Trophoblast cell (in vitro differentiated cells and primary cell): ENCODE measurements at regions not wholly inside any gene's neighbourhood (a gene's known extent, or its start where the extent isn't known, plus 50 kb on each side); places are given as distances from the start of the nearest gene placed in this dataset.

Experiments used
- DNase-seq, 2 donors: peaks; one replicate each; pipeline ENCODE4 v3.0.0-alpha.2; 2016
- H2AFZ ChIP-seq: 2 replicates; pipeline ENCODE4 v1.6.1; 2013; ENCODE audit warnings: low read length, moderate library complexity, mild to moderate bottlenecking; ENCODE audit not compliant: insufficient read depth, poor library complexity
- H2AK5ac ChIP-seq: 2 replicates; pipeline ENCODE4 v1.6.1; 2013; ENCODE audit warnings: mild to moderate bottlenecking, low read length
- H2BK120ac ChIP-seq: 2 replicates; pipeline ENCODE4 v1.6.1; 2013; ENCODE audit warnings: low read length, mild to moderate bottlenecking, moderate library complexity; ENCODE audit not compliant: insufficient read depth, poor library complexity
- H2BK12ac ChIP-seq: 2 replicates; pipeline ENCODE4 v1.6.1; 2013; ENCODE audit warnings: mild to moderate bottlenecking, low read length, moderate library complexity
- H2BK5ac ChIP-seq: 2 replicates; pipeline ENCODE4 v1.6.1; 2013; ENCODE audit warnings: low read length, low read depth, moderate library complexity, mild to moderate bottlenecking; ENCODE audit not compliant: poor library complexity
- H3K14ac ChIP-seq: 2 replicates; pipeline ENCODE4 v1.6.1; 2013; ENCODE audit warnings: mild to moderate bottlenecking, low read length
- H3K18ac ChIP-seq: 2 replicates; pipeline ENCODE4 v1.6.1; 2013; ENCODE audit warnings: mild to moderate bottlenecking, low read length
- H3K23ac ChIP-seq: 2 replicates; pipeline ENCODE4 v1.6.1; 2013; ENCODE audit warnings: low read length
- H3K27ac ChIP-seq: 2 replicates; pipeline ENCODE4 v1.5.1; 2013; ENCODE audit warnings: low read depth, mild to moderate bottlenecking, inconsistent platforms, low read length, moderate library complexity
- H3K27me3 ChIP-seq: 2 replicates; pipeline ENCODE4 v1.6.1; 2013; ENCODE audit warnings: inconsistent platforms, mild to moderate bottlenecking, low read length, moderate library complexity; ENCODE audit not compliant: insufficient read depth
- H3K36me3 ChIP-seq, 2 experiments: 1 replicate in 1 of 2; 2 replicates in 1 of 2; pipeline ENCODE4 v1.6.1; 2013; ENCODE audit warnings: low read length in 2 of 2, mild to moderate bottlenecking in 2 of 2, moderate library complexity in 1 of 2; ENCODE audit not compliant: insufficient read depth in 2 of 2, control insufficient read depth in 1 of 2
- H3K4ac ChIP-seq: 2 replicates; pipeline ENCODE4 v1.6.1; 2013; ENCODE audit warnings: low read depth, mild to moderate bottlenecking, low read length, moderate library complexity
- H3K4me1 ChIP-seq, 2 experiments: 1 replicate in 1 of 2; 2 replicates in 1 of 2; pipeline ENCODE4 v1.6.1; 2013; ENCODE audit warnings: low read length in 2 of 2, mild to moderate bottlenecking in 2 of 2, moderate library complexity in 1 of 2; ENCODE audit not compliant: insufficient read depth in 2 of 2, control insufficient read depth in 1 of 2
- H3K4me2 ChIP-seq: 2 replicates; pipeline ENCODE4 v1.6.1; 2013; ENCODE audit warnings: inconsistent platforms, mild to moderate bottlenecking, low read length, moderate library complexity
- H3K4me3 ChIP-seq: 2 replicates; pipeline ENCODE4 v1.5.1; 2013; ENCODE audit warnings: mild to moderate bottlenecking, low read depth, low read length, inconsistent platforms
- H3K79me1 ChIP-seq: one replicate; pipeline ENCODE4 v1.6.1; 2013; ENCODE audit warnings: low read length
- H3K79me2 ChIP-seq: 2 replicates; pipeline ENCODE4 v1.6.1; 2013; ENCODE audit warnings: low read length, mild to moderate bottlenecking; ENCODE audit not compliant: control insufficient read depth, insufficient read depth, poor library complexity
- H3K9ac ChIP-seq: 2 replicates; pipeline ENCODE4 v1.6.1; 2013; ENCODE audit warnings: mild to moderate bottlenecking, low read length
- H3K9me3 ChIP-seq: 2 replicates; pipeline ENCODE4 v1.6.1; 2013; ENCODE audit warnings: low read depth, mild to moderate bottlenecking, control low read depth, inconsistent platforms, low read length; ENCODE audit not compliant: insufficient read depth
- H4K12ac ChIP-seq: 2 replicates; pipeline ENCODE4 v1.6.1; 2013; ENCODE audit warnings: low read depth, mild to moderate bottlenecking, low read length, moderate library complexity
- H4K8ac ChIP-seq: 2 replicates; pipeline ENCODE4 v1.6.1; 2013; ENCODE audit warnings: low read depth, mild to moderate bottlenecking, low read length, moderate library complexity
- H4K91ac ChIP-seq: one replicate; pipeline ENCODE4 v1.6.1; 2013; ENCODE audit warnings: low read depth, mild to moderate bottlenecking, low read length, moderate library complexity
- WGBS: extraction: QIAGEN DNeasy Blood & Tissue Kit; methylation state at CpG from one replicate; pipeline ENCODE4 v1.1.7; 2013; ENCODE audit warnings: missing lambda C conversion rate; ENCODE audit not compliant: insufficient read length, insufficient coverage; ENCODE audit errors: extremely low coverage; 5-methylcytosine and 5-hydroxymethylcytosine counted together

GRCh38 chr18:10265560-10266333 is 188.7 kb upstream of the APCDD1 start:
- H2BK120ac ChIP-seq, result no peak overlapping the region
- H4K12ac ChIP-seq, result no peak overlapping the region
- peak in 1 of 2 donors; percentile 34 for DNase-seq
- H3K14ac ChIP-seq, result no peak overlapping the region
- H3K4me3 ChIP-seq, result no peak overlapping the region
- H3K23ac ChIP-seq, result no peak overlapping the region
- WGBS, result no CpG with 5 or more reads among the region's 6 CpGs
- no peak overlapping the region for H2AK5ac ChIP-seq
- H3K18ac ChIP-seq, result no peak overlapping the region
- H3K4ac ChIP-seq, result no peak overlapping the region
- H3K27me3 ChIP-seq, result no peaks in the 10 kb centered on the region
- H3K4me1 ChIP-seq, result no peaks in the 10 kb centered on the region
- H3K9ac ChIP-seq, result no peak overlapping the region
- no peak overlapping the region for H3K27ac ChIP-seq
- H3K4me2 ChIP-seq, result no peak overlapping the region
- H3K36me3 ChIP-seq, result no peaks in the 10 kb centered on the region
- H2AFZ ChIP-seq, result no peak overlapping the region
- no peaks in the 10 kb centered on the region for H3K79me2 ChIP-seq
- no peak overlapping the region for H2BK5ac ChIP-seq
- H3K9me3 ChIP-seq, result no peaks in the 10 kb centered on the region
- H3K79me1 ChIP-seq, result no peaks in the 10 kb centered on the region
- H4K8ac ChIP-seq, result no peak overlapping the region
- H2BK12ac ChIP-seq, result no peak overlapping the region
- H4K91ac ChIP-seq, result no peak overlapping the region

- H3K27me3 ChIP-seq, result no peaks in the 10 kb centered on the region
- no peak overlapping the region for H4K91ac ChIP-seq
- H3K14ac ChIP-seq, result no peak overlapping the region
- H3K79me2 ChIP-seq, result no peaks in the 10 kb centered on the region
- H2BK120ac ChIP-seq, result no peak overlapping the region
- no peak overlapping the region for H3K18ac ChIP-seq
- no peaks in the 10 kb centered on the region for H3K4me1 ChIP-seq
- H2BK12ac ChIP-seq, result no peak overlapping the region
- no peak overlapping the region for H3K9ac ChIP-seq
- H2BK5ac ChIP-seq, result no peak overlapping the region
- no peaks in the 10 kb centered on the region for H3K36me3 ChIP-seq
- no CpG with 5 or more reads among the region's 4 CpGs for WGBS
- H3K4ac ChIP-seq, result no peak overlapping the region
- H3K4me3 ChIP-seq, result no peak overlapping the region
- H3K23ac ChIP-seq, result no peak overlapping the region
- no peak overlapping the region for H3K27ac ChIP-seq
- no peak overlapping the region for H4K12ac ChIP-seq
- DNase-seq, result peak in 1 of 2 donors; percentile 3
- H2AFZ ChIP-seq, result no peak overlapping the region
- H3K4me2 ChIP-seq, result no peak overlapping the region
- H3K79me1 ChIP-seq, result no peaks in the 10 kb centered on the region
- no peak overlapping the region for H4K8ac ChIP-seq
- H2AK5ac ChIP-seq, result no peak overlapping the region
- no peaks in the 10 kb centered on the region for H3K9me3 ChIP-seq
Measured at GRCh38 chr18:10266334-10266590, 188.2 kb upstream of the APCDD1 start.

- Histone ChIP-seq H4K91ac (no peak overlapping the region), H3K4me2 (no peak overlapping the region), H2AFZ (no peak overlapping the region), H3K4me3 (no peak overlapping the region), H3K23ac (no peak overlapping the region), H2BK5ac (no peak overlapping the region), H3K18ac (no peak overlapping the region), H3K79me2 (no peaks in the 10 kb centered on the region), H2BK120ac (no peak overlapping the region), H2AK5ac (no peak overlapping the region), H3K27me3 (no peaks in the 10 kb centered on the region), H3K14ac (no peak overlapping the region), H3K27ac (no peak overlapping the region), H3K9ac (no peak overlapping the region), H4K12ac (no peak overlapping the region), H3K9me3 (no peaks in the 10 kb centered on the region), H4K8ac (no peak overlapping the region), H2BK12ac (no peak overlapping the region), H3K36me3 (no peaks in the 10 kb centered on the region), H3K79me1 (no peaks in the 10 kb centered on the region), H3K4ac (no peak overlapping the region), H3K4me1 (no peaks in the 10 kb centered on the region)
- no CpG with 5 or more reads among the region's 1 CpG for WGBS
- no peak for DNase-seq
Measured at GRCh38 chr18:10269261-10269660, 185.2 kb upstream of the APCDD1 start.

- H3K79me1 ChIP-seq, result no peaks in the 10 kb centered on the region
- no peak overlapping the region for H4K8ac ChIP-seq
- no peak overlapping the region for H4K12ac ChIP-seq
- H2AK5ac ChIP-seq, result no peak overlapping the region
- no peak overlapping the region for H3K27ac ChIP-seq
- no peak overlapping the region for H3K14ac ChIP-seq
- no peak overlapping the region for H2BK5ac ChIP-seq
- no peak overlapping the region for H3K4ac ChIP-seq
- H3K18ac ChIP-seq, result no peak overlapping the region
- H4K91ac ChIP-seq, result no peak overlapping the region
- H3K9me3 ChIP-seq, result no peaks in the 10 kb centered on the region
- no peak overlapping the region for H3K4me3 ChIP-seq
- no CpG with 5 or more reads among the region's 8 CpGs for WGBS
- H3K27me3 ChIP-seq, result no peaks in the 10 kb centered on the region
- H2BK120ac ChIP-seq, result no peak overlapping the region
- H3K79me2 ChIP-seq, result no peaks in the 10 kb centered on the region
- no peak overlapping the region for H3K23ac ChIP-seq
- no peak overlapping the region for H3K4me2 ChIP-seq
- H3K4me1 ChIP-seq, result no peaks in the 10 kb centered on the region
- no peak overlapping the region for H3K9ac ChIP-seq
- no peak for DNase-seq
- no peak overlapping the region for H2BK12ac ChIP-seq
- no peak overlapping the region for H2AFZ ChIP-seq
- no peaks in the 10 kb centered on the region for H3K36me3 ChIP-seq
Measured at GRCh38 chr18:10270151-10270571, 184.3 kb upstream of the APCDD1 start.
